ENCODE measurements at regions not wholly inside any gene's neighbourhood (a gene's known extent, or its start where the extent isn't known, plus 50 kb on each side); places are given as distances from the start of the nearest gene placed in this dataset.

- no peak for DNase-seq (ENCODE audit: low read depth)
- H3K4me3 ChIP-seq (ENCODE audit: low read length), result no peak overlapping the region
- TF ChIP-seq, protein P1, sequence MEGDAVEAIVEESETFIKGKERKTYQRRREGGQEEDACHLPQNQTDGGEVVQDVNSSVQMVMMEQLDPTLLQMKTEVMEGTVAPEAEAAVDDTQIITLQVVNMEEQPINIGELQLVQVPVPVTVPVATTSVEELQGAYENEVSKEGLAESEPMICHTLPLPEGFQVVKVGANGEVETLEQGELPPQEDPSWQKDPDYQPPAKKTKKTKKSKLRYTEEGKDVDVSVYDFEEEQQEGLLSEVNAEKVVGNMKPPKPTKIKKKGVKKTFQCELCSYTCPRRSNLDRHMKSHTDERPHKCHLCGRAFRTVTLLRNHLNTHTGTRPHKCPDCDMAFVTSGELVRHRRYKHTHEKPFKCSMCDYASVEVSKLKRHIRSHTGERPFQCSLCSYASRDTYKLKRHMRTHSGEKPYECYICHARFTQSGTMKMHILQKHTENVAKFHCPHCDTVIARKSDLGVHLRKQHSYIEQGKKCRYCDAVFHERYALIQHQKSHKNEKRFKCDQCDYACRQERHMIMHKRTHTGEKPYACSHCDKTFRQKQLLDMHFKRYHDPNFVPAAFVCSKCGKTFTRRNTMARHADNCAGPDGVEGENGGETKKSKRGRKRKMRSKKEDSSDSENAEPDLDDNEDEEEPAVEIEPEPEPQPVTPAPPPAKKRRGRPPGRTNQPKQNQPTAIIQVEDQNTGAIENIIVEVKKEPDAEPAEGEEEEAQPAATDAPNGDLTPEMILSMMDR (IDR thresholded peaks at IDR 0.05; ENCODE audit: insufficient read depth, low read depth, low read length, missing control alignments), result no peak
These were observed 1143.9 kb downstream of the PDHA2 start for GRCh38 chr4:96983830-96984229.

- no peak overlapping the region for H3K4me3 ChIP-seq (ENCODE audit: low read length)
- TF ChIP-seq, protein P1 (IDR thresholded peaks at IDR 0.05; ENCODE audit: insufficient read depth, low read depth, low read length, missing control alignments), result no peak
- no peak for DNase-seq (ENCODE audit: low read depth)
These were observed 1146.9 kb downstream of the PDHA2 start for GRCh38 chr4:96986816-96987215.

- no peak for DNase-seq (ENCODE audit: low read depth)
- TF ChIP-seq, protein P1 (IDR thresholded peaks at IDR 0.05; ENCODE audit: insufficient read depth, low read depth, low read length, missing control alignments), result no peak
- no peak overlapping the region for H3K4me3 ChIP-seq (ENCODE audit: low read length)
These were observed 1151.2 kb downstream of the PDHA2 start for GRCh38 chr4:96991083-96991482.

DNA sequence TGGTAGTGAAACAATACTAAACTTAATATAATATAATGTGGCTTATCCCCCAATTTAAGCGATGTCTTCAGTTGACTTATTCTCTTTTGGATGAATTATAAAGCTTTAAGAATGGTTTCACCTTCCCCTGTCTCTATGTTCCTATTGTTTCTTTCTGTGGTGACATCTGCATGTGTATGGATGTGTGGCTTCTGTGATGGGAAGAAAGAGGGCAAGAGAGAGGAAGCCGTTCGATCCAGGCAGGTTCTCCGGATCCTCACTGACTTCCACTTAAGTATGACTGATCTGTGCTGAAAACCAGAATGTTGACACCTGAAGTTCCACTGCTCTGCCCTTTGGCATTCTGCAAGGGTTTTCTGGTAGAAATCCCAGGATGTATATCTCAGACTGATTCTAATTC is 1150.8 kb downstream of the STPG2 start:
- no peak for DNase-seq (ENCODE audit: low read depth)
- no peak overlapping the region for H3K4me3 ChIP-seq (ENCODE audit: low read length)
- TF ChIP-seq, protein P1 (IDR thresholded peaks at IDR 0.05; ENCODE audit: insufficient read depth, low read depth, low read length, missing control alignments), result no peak

DNA sequence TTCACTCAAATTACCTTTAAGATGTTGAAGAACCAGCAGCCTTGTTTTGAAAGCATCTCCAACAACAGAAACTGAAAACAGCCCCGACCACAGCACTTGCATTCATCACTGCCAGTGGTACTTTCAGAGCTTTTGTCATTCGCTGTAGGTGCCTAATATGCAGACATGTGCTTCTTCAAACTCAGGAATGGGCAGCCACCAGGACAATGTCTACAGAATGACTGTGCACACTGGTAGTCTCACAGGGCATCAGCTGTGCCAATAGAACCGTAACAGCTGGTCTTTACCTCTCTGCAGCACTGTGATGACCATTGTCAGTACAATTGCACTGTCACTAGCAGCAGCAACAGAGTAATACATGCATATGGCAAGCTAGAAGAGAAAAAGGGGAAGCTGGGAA is 1149.7 kb downstream of the STPG2 start:
- TF ChIP-seq, protein P1 (IDR thresholded peaks at IDR 0.05; ENCODE audit: insufficient read depth, low read depth, low read length, missing control alignments), result no peak
- no peak overlapping the region for H3K4me3 ChIP-seq (ENCODE audit: low read length)
- DNase-seq (ENCODE audit: low read depth), result no peak

DNA sequence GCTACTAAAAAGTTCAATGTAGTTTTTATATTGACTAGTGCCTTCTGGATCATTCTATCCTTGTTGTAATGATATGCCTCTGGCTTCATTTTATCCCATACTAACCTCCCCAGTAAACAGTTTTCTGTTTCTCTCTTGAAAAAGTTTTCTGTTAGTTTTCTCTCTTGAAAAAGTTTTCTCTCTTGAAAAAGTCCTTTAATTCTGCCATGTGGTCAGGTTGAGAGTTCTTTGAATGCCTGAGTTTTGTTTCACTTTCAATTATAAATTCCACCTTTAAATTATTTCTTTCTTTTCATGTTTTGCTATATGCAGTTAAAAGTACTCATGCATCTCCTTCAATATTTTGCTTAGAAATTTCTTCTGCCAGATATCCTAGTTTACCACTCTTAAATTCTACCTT is 1139.6 kb downstream of the STPG2 start:
- no peak for DNase-seq (ENCODE audit: low read depth)
- TF ChIP-seq, protein P1 (IDR thresholded peaks at IDR 0.05; ENCODE audit: insufficient read depth, low read depth, low read length, missing control alignments), result no peak
- no peak overlapping the region for H3K4me3 ChIP-seq (ENCODE audit: low read length)

DNA sequence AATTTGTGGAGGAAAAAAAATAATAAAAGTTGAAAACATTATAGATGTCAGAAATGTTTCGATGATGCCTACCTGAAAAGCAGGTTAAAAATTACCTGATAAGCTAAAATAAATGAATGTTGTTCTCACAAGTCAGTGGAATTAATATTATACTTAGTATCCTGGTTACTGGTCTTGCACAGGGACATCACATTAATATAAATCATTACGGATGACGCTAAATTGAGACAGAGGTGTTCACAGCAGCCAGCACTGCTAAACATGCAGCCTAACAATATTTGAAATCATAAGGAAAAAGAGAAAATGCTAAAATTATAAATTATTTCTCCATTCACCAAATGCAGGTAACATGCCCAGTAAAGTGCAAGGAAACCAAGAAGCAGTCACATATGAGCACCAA is 1130.0 kb downstream of the STPG2 start:
- TF ChIP-seq, protein P1 (IDR thresholded peaks at IDR 0.05; ENCODE audit: insufficient read depth, low read depth, low read length, missing control alignments), result no peak
- DNase-seq (ENCODE audit: low read depth), result no peak
- H3K4me3 ChIP-seq (ENCODE audit: low read length), result no peak overlapping the region

Data from epithelial cell of esophagus (primary cell).